Breast epithelium (tissue), 3 donors: ENCODE measurements at regions not wholly inside any gene's neighbourhood (a gene's known extent, or its start where the extent isn't known, plus 50 kb on each side); places are given as distances from the start of the nearest gene placed in this dataset.

Experiments used
- CTCF ChIP-seq, 3 donors: fragments of 450-650 bp; IDR thresholded peaks; one replicate each; pipeline ENCODE4 v1.5.1; 2016 to 2017; ENCODE audit warnings: antibody characterized with exemption in 3 of 3, mild to moderate bottlenecking in 3 of 3, moderate library complexity in 3 of 3
- POLR2AphosphoS5 ChIP-seq, 3 donors: sonication (generic); formaldehyde crosslinking; IDR thresholded peaks; one replicate each; pipeline ENCODE4 v1.6.1; 2017; ENCODE audit warnings: antibody characterized with exemption in 3 of 3

DNA sequence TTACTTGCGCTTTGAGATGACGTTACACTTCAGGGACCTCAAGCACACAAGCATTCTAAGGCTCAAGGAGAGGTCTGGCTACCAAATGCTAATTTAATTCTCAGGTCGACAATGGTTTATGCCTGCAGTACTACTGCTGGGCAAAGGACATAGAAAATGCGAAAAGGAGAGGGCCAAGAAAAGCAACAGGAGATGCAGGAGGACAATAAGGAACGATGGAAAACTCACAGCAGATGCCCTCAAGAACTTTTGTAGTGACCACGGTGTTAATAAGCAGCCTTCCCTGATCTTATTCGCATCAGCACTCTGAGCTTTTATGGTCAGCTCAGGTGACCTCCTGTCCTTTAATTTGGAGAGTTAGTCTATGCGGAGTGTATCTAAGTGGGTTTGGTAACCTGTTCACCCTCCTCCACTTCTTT lies 146.3 kb downstream of the GPR85 start:
- no peak for TF ChIP-seq CTCF (IDR thresholded peaks at IDR 0.05)
- no peak for TF ChIP-seq POLR2AphosphoS5 (IDR thresholded peaks at IDR 0.05)
